ENCODE measurements at regions not wholly inside any gene's neighbourhood (a gene's known extent, or its start where the extent isn't known, plus 50 kb on each side); places are given as distances from the start of the nearest gene placed in this dataset.

- Histone ChIP-seq H2AFZ (ENCODE audit: low read length) (no peak overlapping the region), H3K4me3 (ENCODE audit: low read length) (no peak overlapping the region), H3F3A (ENCODE audit: low read length, unreplicated experiment) (no peaks in the 10 kb centered on the region), H3K9ac (ENCODE audit: low read length) (no peak overlapping the region), H3K9me3 (ENCODE audit: low read length) (no peaks in the 10 kb centered on the region), H3K9me2 (replicated peaks; ENCODE audit: low read length) (no peaks in the 10 kb centered on the region), H3K4me2 (ENCODE audit: low read length) (no peak overlapping the region), H3K27ac (ENCODE audit: low read length) (no peak overlapping the region), H3K79me2 (ENCODE audit: low read length) (no peaks in the 10 kb centered on the region), H3K4me1 (ENCODE audit: insufficient read depth, low read length) (no peaks in the 10 kb centered on the region), H3K36me3 (ENCODE audit: low read depth, low read length) (no peaks in the 10 kb centered on the region), H3K27me3 (ENCODE audit: low read length) (no peaks in the 10 kb centered on the region), H4K20me1 (ENCODE audit: low read length) (no peaks in the 10 kb centered on the region)
- ChIA-PET CTCF (no interaction called here), POLR2A (ENCODE audit: unreplicated experiment) (no interaction called here)
- DNase-seq (no peak), ATAC-seq (no peak)
- intact Hi-C loops (cut with micrococcal nuclease) = no loop called here
- no TSS peak for BruUV-seq (replicated peaks)
- TF ChIP-seq EZH2phosphoT487 (IDR thresholded peaks at IDR 0.05; ENCODE audit: borderline replicate concordance, low read length) (no peak), EZH2 (IDR thresholded peaks at IDR 0.05; ENCODE audit: low read length, unreplicated experiment) (no peak), CTCF (conservative IDR thresholded peaks at IDR 0.05; ENCODE audit: low read depth, low read length) (no peak)
These were observed 726.1 kb upstream of the GALNTL6 start for GRCh38 chr4:171087089-171087488.

GRCh38 chr4:171067422-171067821 lies 745.8 kb upstream of the GALNTL6 start:
- no peak overlapping the region for H2AFZ ChIP-seq (ENCODE audit: low read length)
- POLR2A ChIA-PET (ENCODE audit: unreplicated experiment) = no interaction called here
- H3K9me3 ChIP-seq (ENCODE audit: low read length) = no peaks in the 10 kb centered on the region
- intact Hi-C loops (cut with micrococcal nuclease) = no loop called here
- no peak overlapping the region for H3K9ac ChIP-seq (ENCODE audit: low read length)
- no peak overlapping the region for H3K4me2 ChIP-seq (ENCODE audit: low read length)
- H3K27me3 ChIP-seq (ENCODE audit: low read length) = no peaks in the 10 kb centered on the region
- H3K79me2 ChIP-seq (ENCODE audit: low read length) = no peaks in the 10 kb centered on the region
- BruUV-seq (replicated peaks) = no TSS peak
- no peak overlapping the region for H3K4me3 ChIP-seq (ENCODE audit: low read length)
- H3K27ac ChIP-seq (ENCODE audit: low read length) = no peak overlapping the region
- H3K9me2 ChIP-seq (replicated peaks; ENCODE audit: low read length) = no peaks in the 10 kb centered on the region
- CTCF ChIA-PET = no interaction called here
- TF ChIP-seq EZH2 (IDR thresholded peaks at IDR 0.05; ENCODE audit: low read length, unreplicated experiment) (no peak), CTCF (conservative IDR thresholded peaks at IDR 0.05; ENCODE audit: low read depth, low read length) (0 out of 2 replicates have a peak, but pooled peaks have one; percentile 11), EZH2phosphoT487 (IDR thresholded peaks at IDR 0.05; ENCODE audit: borderline replicate concordance, low read length) (no peak)
- H3K36me3 ChIP-seq (ENCODE audit: low read depth, low read length) = no peaks in the 10 kb centered on the region
- ATAC-seq = no peak
- H3K4me1 ChIP-seq (ENCODE audit: insufficient read depth, low read length) = no peaks in the 10 kb centered on the region
- no peak for DNase-seq
- no peaks in the 10 kb centered on the region for H3F3A ChIP-seq (ENCODE audit: low read length, unreplicated experiment)
- H4K20me1 ChIP-seq (ENCODE audit: low read length) = no peaks in the 10 kb centered on the region

GRCh38 chr4:171049380-171049779 lies 763.8 kb upstream of the GALNTL6 start:
- no peak overlapping the region for H3K27ac ChIP-seq (ENCODE audit: low read length)
- TF ChIP-seq EZH2 (IDR thresholded peaks at IDR 0.05; ENCODE audit: low read length, unreplicated experiment) = no peak
- TF ChIP-seq EZH2phosphoT487 (IDR thresholded peaks at IDR 0.05; ENCODE audit: borderline replicate concordance, low read length) = no peak
- TF ChIP-seq CTCF (conservative IDR thresholded peaks at IDR 0.05; ENCODE audit: low read depth, low read length) = no peak
- ATAC-seq (no peak), DNase-seq (no peak)
- H3K27me3 ChIP-seq (ENCODE audit: low read length) = no peaks in the 10 kb centered on the region
- no peak overlapping the region for H3K4me2 ChIP-seq (ENCODE audit: low read length)
- H3K9me2 ChIP-seq (replicated peaks; ENCODE audit: low read length) = no peaks in the 10 kb centered on the region
- H3K4me1 ChIP-seq (ENCODE audit: insufficient read depth, low read length) = no peaks in the 10 kb centered on the region
- H3K4me3 ChIP-seq (ENCODE audit: low read length) = no peak overlapping the region
- no peaks in the 10 kb centered on the region for H4K20me1 ChIP-seq (ENCODE audit: low read length)
- CTCF ChIA-PET = no interaction called here
- intact Hi-C loops (cut with micrococcal nuclease) = no loop called here
- no TSS peak for BruUV-seq (replicated peaks)
- no peaks in the 10 kb centered on the region for H3K79me2 ChIP-seq (ENCODE audit: low read length)
- no peak overlapping the region for H3K9ac ChIP-seq (ENCODE audit: low read length)
- POLR2A ChIA-PET (ENCODE audit: unreplicated experiment) = no interaction called here
- H2AFZ ChIP-seq (ENCODE audit: low read length) = no peak overlapping the region
- H3K9me3 ChIP-seq (ENCODE audit: low read length) = no peaks in the 10 kb centered on the region
- no peaks in the 10 kb centered on the region for H3K36me3 ChIP-seq (ENCODE audit: low read depth, low read length)
- no peaks in the 10 kb centered on the region for H3F3A ChIP-seq (ENCODE audit: low read length, unreplicated experiment)
